ENCODE measurements at regions not wholly inside any gene's neighbourhood (a gene's known extent, or its start where the extent isn't known, plus 50 kb on each side); places are given as distances from the start of the nearest gene placed in this dataset.

GRCh38 chr7:52652621-52653020 is 382.8 kb upstream of the POM121L12 start:
- ChIA-PET POLR2A (no interaction called here), CTCF (no interaction called here)
- no peaks in the 10 kb centered on the region for H3K27me3 Mint-ChIP-seq
- DNase-seq = no peak
- peaks cover 11% of the 10 kb centered on the region for H3K9me3 Mint-ChIP-seq
- ATAC-seq (ENCODE audit: low read depth) = no peak
- H3K36me3 Mint-ChIP-seq (ENCODE audit: low read depth) = no peaks in the 10 kb centered on the region
- H3K4me1 Mint-ChIP-seq = no peaks in the 10 kb centered on the region
- H3K4me3 Mint-ChIP-seq = no peak overlapping the region
- H3K27ac Mint-ChIP-seq = no peak overlapping the region
- intact Hi-C loops (cut with micrococcal nuclease) = no loop called here
- no peak for TF ChIP-seq CTCF (IDR thresholded peaks at IDR 0.05)

GRCh38 chr7:52648872-52649271 is 386.6 kb upstream of the POM121L12 start:
- TF ChIP-seq CTCF (IDR thresholded peaks at IDR 0.05) = no peak
- no peak for DNase-seq
- Mint-ChIP-seq H3K4me3 (no peak overlapping the region), H3K4me1 (no peaks in the 10 kb centered on the region), H3K27me3 (no peaks in the 10 kb centered on the region), H3K9me3 (peaks cover 9% of the 10 kb centered on the region), H3K36me3 (ENCODE audit: low read depth) (no peaks in the 10 kb centered on the region), H3K27ac (no peak overlapping the region)
- ChIA-PET POLR2A (no interaction called here), CTCF (no interaction called here)
- intact Hi-C loops (cut with micrococcal nuclease) = no loop called here
- no peak for ATAC-seq (ENCODE audit: low read depth)

GRCh38 chr7:52647046-52647445 is 388.4 kb upstream of the POM121L12 start:
- H3K4me3 Mint-ChIP-seq = no peak overlapping the region
- POLR2A ChIA-PET = no interaction called here
- H3K27ac Mint-ChIP-seq = no peak overlapping the region
- no peaks in the 10 kb centered on the region for H3K36me3 Mint-ChIP-seq (ENCODE audit: low read depth)
- DNase-seq (no peak), ATAC-seq (ENCODE audit: low read depth) (no peak)
- H3K4me1 Mint-ChIP-seq = no peaks in the 10 kb centered on the region
- intact Hi-C loops (cut with micrococcal nuclease) = no loop called here
- H3K9me3 Mint-ChIP-seq = peaks cover 9% of the 10 kb centered on the region
- no peak for TF ChIP-seq CTCF (IDR thresholded peaks at IDR 0.05)
- CTCF ChIA-PET = no interaction called here
- H3K27me3 Mint-ChIP-seq = no peaks in the 10 kb centered on the region

- ATAC-seq (ENCODE audit: low read depth) = no peak
- H3K27ac Mint-ChIP-seq = no peak overlapping the region
- intact Hi-C loops (cut with micrococcal nuclease) = no loop called here
- no peak for TF ChIP-seq CTCF (IDR thresholded peaks at IDR 0.05)
- POLR2A ChIA-PET = no interaction called here
- no peak overlapping the region for H3K4me3 Mint-ChIP-seq
- no peaks in the 10 kb centered on the region for H3K4me1 Mint-ChIP-seq
- CTCF ChIA-PET = no interaction called here
- no peaks in the 10 kb centered on the region for H3K36me3 Mint-ChIP-seq (ENCODE audit: low read depth)
- peaks cover 7% of the 10 kb centered on the region for H3K9me3 Mint-ChIP-seq
- DNase-seq = no peak
- no peaks in the 10 kb centered on the region for H3K27me3 Mint-ChIP-seq
Measured at GRCh38 chr7:52639981-52640380, 395.5 kb upstream of the POM121L12 start.

- Mint-ChIP-seq H3K9me3 (peaks cover 7% of the 10 kb centered on the region), H3K36me3 (ENCODE audit: low read depth) (no peaks in the 10 kb centered on the region), H3K4me1 (no peaks in the 10 kb centered on the region), H3K27me3 (no peaks in the 10 kb centered on the region), H3K27ac (no peak overlapping the region), H3K4me3 (no peak overlapping the region)
- intact Hi-C loops (cut with micrococcal nuclease) = no loop called here
- ChIA-PET POLR2A (no interaction called here), CTCF (no interaction called here)
- ATAC-seq (ENCODE audit: low read depth) (no peak), DNase-seq (no peak)
- TF ChIP-seq CTCF (IDR thresholded peaks at IDR 0.05) = no peak
Measured at GRCh38 chr7:52639126-52639525, 396.3 kb upstream of the POM121L12 start.

Data from activated B cell treated with CpG ODN at 0.5 μM for 24 hours (primary cell).